HG02981 (cell line): ENCODE measurements at regions not wholly inside any gene's neighbourhood (a gene's known extent, or its start where the extent isn't known, plus 50 kb on each side); places are given as distances from the start of the nearest gene placed in this dataset.
"Not testable (repeated sequence)": the region's sequence is repeated elsewhere in the genome, so short reads cannot be mapped to it uniquely, and the experiment has no call there.

Source experiments
- ATAC-seq: cut with Tn5 transposase; IDR thresholded peaks from one replicate; pipeline ENCODE4 v1.9.1; 2021; ENCODE audit warnings: mild to moderate bottlenecking, moderate library complexity; ENCODE audit not compliant: unreplicated experiment

GRCh38 chr6:120553353-120553752, 780.9 kb downstream of the TBC1D32 start:
- no peak for ATAC-seq

GRCh38 chr6:120545353-120545752, 788.9 kb downstream of the TBC1D32 start:
- no peak for ATAC-seq

- ATAC-seq: no peak
These were observed 799.3 kb downstream of the TBC1D32 start for GRCh38 chr6:120534954-120535353.

- no peak for ATAC-seq
These were observed 807.7 kb downstream of the TBC1D32 start for GRCh38 chr6:120526576-120526975.

GRCh38 chr6:120514544-120514943, 819.7 kb downstream of the TBC1D32 start:
- no peak for ATAC-seq

- ATAC-seq: no peak
These were observed 822.6 kb downstream of the TBC1D32 start for GRCh38 chr6:120511712-120512111.

GRCh38 chr6:120498711-120499110, 835.6 kb downstream of the TBC1D32 start:
- no peak for ATAC-seq

GRCh38 chr6:120496661-120497060, 837.6 kb downstream of the TBC1D32 start:
- no peak for ATAC-seq

- ATAC-seq: no peak
These were observed 840.8 kb downstream of the TBC1D32 start for GRCh38 chr6:120493505-120493904.

GRCh38 chr6:120489941-120490340, 844.3 kb downstream of the TBC1D32 start:
- ATAC-seq: no peak

GRCh38 chr6:120484146-120484545, 850.1 kb downstream of the TBC1D32 start:
- no peak for ATAC-seq

- ATAC-seq: no peak
These were observed 855.6 kb downstream of the TBC1D32 start for GRCh38 chr6:120478650-120479049.

GRCh38 chr6:120473804-120474203, 860.5 kb downstream of the TBC1D32 start:
- no peak for ATAC-seq

- ATAC-seq: no peak
These were observed 865.8 kb downstream of the TBC1D32 start for GRCh38 chr6:120468486-120468885.

- no peak for ATAC-seq
These were observed 882.8 kb downstream of the TBC1D32 start for GRCh38 chr6:120451508-120451907.

- no peak for ATAC-seq
These were observed 886.7 kb downstream of the TBC1D32 start for GRCh38 chr6:120447605-120448004.

- not testable (repeated sequence) for ATAC-seq
These were observed 901.4 kb downstream of the TBC1D32 start for GRCh38 chr6:120432840-120433239.

GRCh38 chr6:120431841-120432240, 902.4 kb downstream of the TBC1D32 start:
- ATAC-seq: no peak

GRCh38 chr6:120411394-120411793, 922.9 kb downstream of the TBC1D32 start:
- ATAC-seq: no peak

- ATAC-seq: no peak
These were observed 923.7 kb downstream of the TBC1D32 start for GRCh38 chr6:120410586-120410985.

GRCh38 chr6:120407696-120408095, 926.6 kb downstream of the TBC1D32 start:
- no peak for ATAC-seq

- no peak for ATAC-seq
These were observed 928.3 kb downstream of the TBC1D32 start for GRCh38 chr6:120405947-120406346.

- ATAC-seq: no peak
These were observed 938.5 kb downstream of the TBC1D32 start for GRCh38 chr6:120395784-120396183.

GRCh38 chr6:120395330-120395729, 939.0 kb downstream of the TBC1D32 start:
- ATAC-seq: no peak
